GM10266 (cell line): ENCODE measurements at regions not wholly inside any gene's neighbourhood (a gene's known extent, or its start where the extent isn't known, plus 50 kb on each side); places are given as distances from the start of the nearest gene placed in this dataset.

ENCODE experiments used
- DNase-seq: peaks from one replicate; pipeline ENCODE4 v3.0.0; 2012; ENCODE audit errors: extremely low spot score
- CTCF ChIP-seq: IDR thresholded peaks from 2 replicates; pipeline ENCODE4 v1.5.1; 2012; ENCODE audit warnings: mild to moderate bottlenecking, low read depth; ENCODE audit not compliant: control insufficient read depth, insufficient read depth; ENCODE audit errors: missing control alignments

GRCh38 chr16:11432856-11433395, 87.7 kb downstream of the RMI2 start:
- no peak for TF ChIP-seq CTCF

GRCh38 chr16:11435576-11435975, 90.3 kb downstream of the RMI2 start:
- TF ChIP-seq CTCF: no peak
- no peak for DNase-seq

More at GRCh38 chr16:11432856-11433395, 87.7 kb downstream of the RMI2 start:
- no peak for DNase-seq

GRCh38 chr16:11437069-11437468, 91.8 kb downstream of the RMI2 start:
- DNase-seq: no peak
- no peak for TF ChIP-seq CTCF

- TF ChIP-seq CTCF: no peak
- DNase-seq: no peak
Measured at GRCh38 chr16:11439790-11440656, 94.8 kb downstream of the RMI2 start.

GRCh38 chr16:11440657-11441012, 95.4 kb downstream of the RMI2 start:
- DNase-seq: no peak
- TF ChIP-seq CTCF: no peak

- DNase-seq: no peak
- TF ChIP-seq CTCF: no peak
Measured at GRCh38 chr16:11445486-11445885, 100.2 kb downstream of the RMI2 start.

- no peak for TF ChIP-seq CTCF
- DNase-seq: no peak
Measured at GRCh38 chr16:11446566-11447119, 101.4 kb downstream of the RMI2 start.
